HT1080 (cell line): ENCODE measurements at regions not wholly inside any gene's neighbourhood (a gene's known extent, or its start where the extent isn't known, plus 50 kb on each side); places are given as distances from the start of the nearest gene placed in this dataset.

Experiments used
- DNase-seq: peaks from one replicate; pipeline ENCODE4 v3.0.0-alpha.2; 2015; ENCODE audit warnings: low read depth

- no peak for DNase-seq
Observed at GRCh38 chr11:133697603-133698180, 147.6 kb downstream of the SPATA19 start.

GRCh38 chr11:133697161-133697560, 148.2 kb downstream of the SPATA19 start:
- no peak for DNase-seq

GRCh38 chr11:133695387-133695786, 149.9 kb downstream of the SPATA19 start:
- DNase-seq: no peak

GRCh38 chr11:133694701-133695100, 150.6 kb downstream of the SPATA19 start:
- DNase-seq: no peak

GRCh38 chr11:133693110-133693509, 152.2 kb downstream of the SPATA19 start:
- no peak for DNase-seq

- no peak for DNase-seq
Observed at GRCh38 chr11:133692126-133692934, 153.0 kb downstream of the SPATA19 start.

- DNase-seq: no peak
Observed at GRCh38 chr11:133687781-133688180, 155.5 kb upstream of the OPCML start.

GRCh38 chr11:133681901-133682300, 149.6 kb upstream of the OPCML start:
- no peak for DNase-seq

- no peak for DNase-seq
Observed at GRCh38 chr11:133679896-133680295, 147.6 kb upstream of the OPCML start.

- no peak for DNase-seq
Observed at GRCh38 chr11:133678191-133678590, 145.9 kb upstream of the OPCML start.

- no peak for DNase-seq
Observed at GRCh38 chr11:133677387-133677786, 145.1 kb upstream of the OPCML start.

- DNase-seq: no peak
Observed at GRCh38 chr11:133676265-133676664, 144.0 kb upstream of the OPCML start.

GRCh38 chr11:133669371-133670053, 137.2 kb upstream of the OPCML start:
- DNase-seq: no peak

- peak; percentile 32 for DNase-seq
Observed at GRCh38 chr11:133663135-133663985, 131.1 kb upstream of the OPCML start.

GRCh38 chr11:133661846-133662245, 129.5 kb upstream of the OPCML start:
- no peak for DNase-seq

- DNase-seq: no peak
Observed at GRCh38 chr11:133660202-133660568, 127.9 kb upstream of the OPCML start.

- DNase-seq: no peak
Observed at GRCh38 chr11:133659538-133660201, 127.4 kb upstream of the OPCML start.

GRCh38 chr11:133657054-133657453, 124.8 kb upstream of the OPCML start:
- DNase-seq: no peak

- peak; percentile 11 for DNase-seq
Observed at GRCh38 chr11:133656082-133656635, 123.9 kb upstream of the OPCML start.

GRCh38 chr11:133654630-133655212, 122.4 kb upstream of the OPCML start:
- DNase-seq: no peak
